Right lobe of liver (tissue), 6 donors: ENCODE measurements at regions not wholly inside any gene's neighbourhood (a gene's known extent, or its start where the extent isn't known, plus 50 kb on each side); places are given as distances from the start of the nearest gene placed in this dataset.

Source experiments
- ATAC-seq, 4 donors: fragments of 200-7000 bp; cut with Tn5 transposase; one replicate each; pipeline ENCODE4 v1.9.1; 2020; ENCODE audit warnings: mild to moderate bottlenecking in 4 of 4, moderate library complexity in 4 of 4
- DNase-seq, 3 donors: peaks; one replicate each; pipeline ENCODE4 v3.0.0-alpha.2; 2020
- H3K27ac ChIP-seq, 3 donors: fragments of 200-600 bp; one replicate each; pipeline ENCODE4 v1.8.0; 2022
- H3K27me3 ChIP-seq, 2 donors: fragments of 200-600 bp; one replicate each; pipeline ENCODE4 v1.8.0; 2022
- H3K36me3 ChIP-seq, 4 donors: fragments of 200-600 bp; sonication (generic) in 1 of 4; one replicate each; pipeline versions ENCODE4 v1.5.1 to v1.8.0; 2017 to 2022; ENCODE audit warnings: control low read depth in 1 of 4
- H3K4me1 ChIP-seq, 4 donors: fragments of 200-600 bp; sonication (generic) in 1 of 4; one replicate each; pipeline versions ENCODE4 v1.5.1 to v1.8.0; 2017 to 2022; ENCODE audit warnings: control low read depth in 1 of 4
- H3K4me3 ChIP-seq, 3 donors: fragments of 200-600 bp; one replicate each; pipeline ENCODE4 v1.8.0; 2022
- H3K9me3 ChIP-seq, 4 donors: fragments of 200-600 bp; sonication (generic) in 1 of 4; one replicate each; pipeline versions ENCODE4 v1.5.1 to v1.8.0; 2017 to 2022; ENCODE audit warnings: control low read depth in 1 of 4
- POLR2A ChIP-seq: fragments of 450-650 bp; IDR thresholded peaks from one replicate; pipeline ENCODE4 v1.6.1; 2017; ENCODE audit warnings: antibody characterized with exemption, mild to moderate bottlenecking
- WGBS: methylation state at CpG from one replicate; pipeline ENCODE4 v1.1.6; 2018; ENCODE audit warnings: low coverage, low lambda C conversion rate; ENCODE audit not compliant: insufficient coverage; ENCODE audit errors: missing lambda C conversion rate; 5-methylcytosine and 5-hydroxymethylcytosine counted together
- intact Hi-C, 2 donors: fragments of 100-400 bp; cut with DNase I; formaldehyde crosslinking; loops; one replicate each; pipeline versions ENCODE4 v1.11.2 to v1.14.1; 2022
- TF ChIP-seq, protein P1 (sequence below), 4 donors: fragments of 200-600 bp in 3 of 4; fragments of 450-650 bp in 1 of 4; IDR thresholded peaks; one replicate each; pipeline versions ENCODE4 v1.5.1 to v1.8.0; 2016 to 2022; ENCODE audit warnings: antibody characterized with exemption in 4 of 4, mild to moderate bottlenecking in 2 of 4
- donor health status: DM: no; HTN: yes; CAD: no.
- donor health status: DM: no; HTN: no; CAD: no.
- donor health status: DM: no; HTN: no; CAD: no.
- donor health status: DM: no; HTN: yes; CAD: no.
- donor health status: DM: no; HTN: yes; CAD: no.

- H3K4me1 ChIP-seq = no peaks in the 10 kb centered on the region
- H3K4me3 ChIP-seq = no peak overlapping the region
- no peak for DNase-seq
- TF ChIP-seq, protein P1, sequence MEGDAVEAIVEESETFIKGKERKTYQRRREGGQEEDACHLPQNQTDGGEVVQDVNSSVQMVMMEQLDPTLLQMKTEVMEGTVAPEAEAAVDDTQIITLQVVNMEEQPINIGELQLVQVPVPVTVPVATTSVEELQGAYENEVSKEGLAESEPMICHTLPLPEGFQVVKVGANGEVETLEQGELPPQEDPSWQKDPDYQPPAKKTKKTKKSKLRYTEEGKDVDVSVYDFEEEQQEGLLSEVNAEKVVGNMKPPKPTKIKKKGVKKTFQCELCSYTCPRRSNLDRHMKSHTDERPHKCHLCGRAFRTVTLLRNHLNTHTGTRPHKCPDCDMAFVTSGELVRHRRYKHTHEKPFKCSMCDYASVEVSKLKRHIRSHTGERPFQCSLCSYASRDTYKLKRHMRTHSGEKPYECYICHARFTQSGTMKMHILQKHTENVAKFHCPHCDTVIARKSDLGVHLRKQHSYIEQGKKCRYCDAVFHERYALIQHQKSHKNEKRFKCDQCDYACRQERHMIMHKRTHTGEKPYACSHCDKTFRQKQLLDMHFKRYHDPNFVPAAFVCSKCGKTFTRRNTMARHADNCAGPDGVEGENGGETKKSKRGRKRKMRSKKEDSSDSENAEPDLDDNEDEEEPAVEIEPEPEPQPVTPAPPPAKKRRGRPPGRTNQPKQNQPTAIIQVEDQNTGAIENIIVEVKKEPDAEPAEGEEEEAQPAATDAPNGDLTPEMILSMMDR (IDR thresholded peaks at IDR 0.05) = no peak
- no peak for TF ChIP-seq POLR2A
- H3K36me3 ChIP-seq = no peaks in the 10 kb centered on the region
- intact Hi-C loops = no loop called here
- H3K27ac ChIP-seq = no peak overlapping the region
- 75% methylated on average over 8 of the region's 26 CpGs for WGBS
- H3K9me3 ChIP-seq = peaks cover 0 to 6% (median 0%) of the 10 kb centered on the region in 4 donors
- H3K27me3 ChIP-seq = no peaks in the 10 kb centered on the region
- ATAC-seq = no peak
Measured at GRCh38 chr13:111017755-111018459, 97.2 kb upstream of the ARHGEF7 start.

- Histone ChIP-seq H3K4me1 (no peaks in the 10 kb centered on the region), H3K9me3 (no peaks in the 10 kb centered on the region), H3K27me3 (no peaks in the 10 kb centered on the region), H3K27ac (no peak overlapping the region), H3K36me3 (no peaks in the 10 kb centered on the region), H3K4me3 (no peak overlapping the region)
- intact Hi-C loops = no loop called here
- no peak for DNase-seq
- WGBS = 40% methylated on average over 3 of the region's 3 CpGs
- no peak for ATAC-seq
- TF ChIP-seq, protein P1 (IDR thresholded peaks at IDR 0.05) = no peak
- TF ChIP-seq POLR2A = no peak
Measured at GRCh38 chr13:111013196-111013595, 98.3 kb upstream of the ANKRD10 start.

GRCh38 chr13:111011899-111012298, 97.0 kb upstream of the ANKRD10 start:
- no peak for TF ChIP-seq POLR2A
- TF ChIP-seq, protein P1 (IDR thresholded peaks at IDR 0.05) = no peak
- intact Hi-C loops = no loop called here
- H3K36me3 ChIP-seq = no peaks in the 10 kb centered on the region
- no peaks in the 10 kb centered on the region for H3K9me3 ChIP-seq
- no peak for DNase-seq
- no peaks in the 10 kb centered on the region for H3K27me3 ChIP-seq
- H3K4me1 ChIP-seq = no peaks in the 10 kb centered on the region
- no peak overlapping the region for H3K4me3 ChIP-seq
- H3K27ac ChIP-seq = no peak overlapping the region
- no peak for ATAC-seq
- 60% methylated on average over 1 of the region's 3 CpGs for WGBS

DNA sequence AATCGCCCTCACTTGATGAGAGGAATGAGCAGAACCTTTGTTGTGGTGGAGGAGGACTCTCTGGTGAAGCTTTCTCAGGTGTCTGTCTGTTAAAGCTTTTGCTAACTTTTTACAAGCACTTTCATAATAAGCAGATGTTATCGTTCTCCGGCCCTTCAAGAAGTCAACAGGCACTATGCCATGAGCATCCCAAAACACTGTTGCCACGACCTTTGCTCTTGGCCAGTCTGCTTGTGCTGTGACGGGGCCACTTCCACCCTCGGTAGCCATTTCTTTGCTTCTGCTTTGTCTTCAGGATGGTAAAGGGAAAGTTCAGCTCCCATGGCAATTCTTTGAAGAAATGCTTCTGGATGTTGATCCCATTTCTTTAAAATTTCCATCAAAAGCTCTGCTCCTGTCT, 93.5 kb upstream of the ANKRD10 start:
- intact Hi-C loops = no loop called here
- Histone ChIP-seq H3K4me3 (no peak overlapping the region), H3K27ac (no peak overlapping the region), H3K4me1 (no peaks in the 10 kb centered on the region), H3K9me3 (no peaks in the 10 kb centered on the region), H3K36me3 (no peaks in the 10 kb centered on the region), H3K27me3 (no peaks in the 10 kb centered on the region)
- no peak for TF ChIP-seq POLR2A
- TF ChIP-seq, protein P1 (IDR thresholded peaks at IDR 0.05) = no peak
- ATAC-seq (no peak), DNase-seq (no peak)
- WGBS = 41% methylated on average over 4 of the region's 6 CpGs
